DMS153 treated with DMSO at 0.1 percent for 48 hours (cell line): ENCODE measurements at regions not wholly inside any gene's neighbourhood (a gene's known extent, or its start where the extent isn't known, plus 50 kb on each side); places are given as distances from the start of the nearest gene placed in this dataset.

ENCODE experiments used
- DNase-seq: peaks from one replicate; lab custom pipeline; 2025; ENCODE audit not compliant: unreplicated experiment; lab: John Stamatoyannopoulos, UW

GRCh38 chr9:80437091-80437640 is 865.4 kb downstream of the TLE4 start:
- DNase-seq: no peak

DNA sequence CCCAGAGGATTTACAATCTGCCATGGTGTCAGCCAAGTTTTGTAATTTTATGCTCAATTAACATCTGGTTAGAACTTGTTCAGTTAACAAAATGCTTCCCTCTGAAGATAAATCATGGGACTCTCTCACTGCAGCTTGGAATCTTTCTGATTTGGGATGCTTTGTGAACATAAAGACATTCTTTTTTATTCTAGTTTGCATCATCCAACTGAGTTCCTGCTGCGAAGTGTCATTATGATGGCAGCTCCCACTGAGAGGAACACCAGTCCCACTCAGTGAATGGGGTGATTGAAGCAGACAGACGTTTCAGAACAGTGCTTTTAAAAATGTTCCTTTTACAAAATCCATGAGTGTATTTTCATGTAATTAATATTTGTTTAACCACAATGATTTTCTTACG is 863.8 kb downstream of the TLE4 start:
- no peak for DNase-seq

DNA sequence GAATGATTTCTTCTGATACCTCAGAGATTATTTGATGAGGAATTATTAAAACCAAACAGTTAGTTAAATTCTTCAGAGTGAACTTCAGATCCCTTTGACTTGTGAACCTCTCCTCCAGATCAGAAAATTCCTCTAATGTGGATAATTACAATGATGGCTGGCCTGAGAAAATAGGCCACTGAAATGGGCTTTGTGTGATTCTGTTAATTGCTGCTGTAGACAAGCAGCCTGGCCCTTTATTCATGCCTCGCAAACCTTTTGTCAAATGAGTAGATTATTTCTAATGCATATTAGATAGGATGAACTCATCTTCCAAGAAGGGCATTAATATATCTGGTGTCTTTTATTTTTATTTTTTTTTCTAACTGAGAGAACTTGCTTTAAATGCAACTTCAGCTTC is 855.2 kb downstream of the TLE4 start:
- DNase-seq: no peak

- DNase-seq: no peak
Observed at GRCh38 chr9:80417211-80417773, 845.5 kb downstream of the TLE4 start.

- DNase-seq: no peak
Observed at GRCh38 chr9:80410106-80410505, 838.3 kb downstream of the TLE4 start.

DNA sequence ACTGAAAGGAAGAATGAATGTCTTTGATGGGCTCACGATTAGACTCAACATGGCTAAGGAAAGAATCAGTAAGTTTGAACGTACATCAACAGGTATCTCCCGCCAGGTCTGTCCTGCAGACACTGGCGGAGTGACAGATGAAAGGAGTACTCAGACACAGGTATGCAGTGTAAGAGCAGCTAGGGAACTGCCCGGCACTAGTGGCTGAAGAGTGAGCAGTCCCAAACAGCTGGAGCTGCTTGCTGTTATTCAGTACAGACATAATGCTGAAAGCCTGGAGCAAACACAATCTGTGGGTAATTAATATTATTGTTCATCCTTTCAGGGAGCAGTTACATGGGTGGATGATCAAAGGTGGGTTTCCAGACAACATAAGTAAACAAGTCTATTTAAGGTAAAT is 835.5 kb downstream of the TLE4 start:
- no peak for DNase-seq

DNA sequence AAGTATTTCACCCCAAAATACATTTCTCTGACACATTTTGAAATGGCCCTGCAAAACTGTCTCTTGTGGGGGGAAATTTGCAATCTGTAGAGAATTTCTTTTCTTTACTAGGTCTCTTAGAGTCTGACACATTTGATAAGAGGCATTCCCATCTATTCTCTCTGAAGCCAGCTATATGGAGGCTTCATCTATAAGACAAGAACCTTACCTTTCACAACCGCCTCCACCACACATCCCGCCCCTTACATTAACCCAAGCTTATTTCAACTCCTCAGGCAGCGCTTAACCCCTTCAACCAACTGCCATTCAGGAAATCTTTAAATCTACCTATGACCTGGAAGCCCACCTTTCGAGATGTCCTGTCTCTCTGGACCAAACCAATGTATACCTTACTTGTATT is 829.5 kb downstream of the TLE4 start:
- no peak for DNase-seq

- no peak for DNase-seq
Observed at GRCh38 chr9:80400624-80401230, 829.0 kb downstream of the TLE4 start.

DNA sequence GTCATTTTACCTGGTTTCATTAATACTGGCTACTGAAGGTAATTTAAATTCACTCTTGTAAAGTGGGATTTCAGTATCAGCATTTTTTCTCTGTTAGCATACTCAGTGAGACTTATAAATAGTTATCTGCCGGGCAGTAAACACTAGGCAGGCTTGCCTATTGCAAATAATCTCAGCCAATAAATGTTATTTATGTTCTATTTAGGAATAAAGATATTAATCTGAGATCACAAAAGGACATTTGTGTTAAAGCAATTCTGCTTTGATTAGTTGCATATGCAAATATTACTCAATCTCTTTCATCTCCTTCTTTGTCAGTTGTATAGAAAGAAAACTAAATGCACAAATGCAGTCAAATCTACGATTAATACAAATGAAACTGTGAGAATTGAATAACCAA is 827.8 kb downstream of the TLE4 start:
- no peak for DNase-seq

DNA sequence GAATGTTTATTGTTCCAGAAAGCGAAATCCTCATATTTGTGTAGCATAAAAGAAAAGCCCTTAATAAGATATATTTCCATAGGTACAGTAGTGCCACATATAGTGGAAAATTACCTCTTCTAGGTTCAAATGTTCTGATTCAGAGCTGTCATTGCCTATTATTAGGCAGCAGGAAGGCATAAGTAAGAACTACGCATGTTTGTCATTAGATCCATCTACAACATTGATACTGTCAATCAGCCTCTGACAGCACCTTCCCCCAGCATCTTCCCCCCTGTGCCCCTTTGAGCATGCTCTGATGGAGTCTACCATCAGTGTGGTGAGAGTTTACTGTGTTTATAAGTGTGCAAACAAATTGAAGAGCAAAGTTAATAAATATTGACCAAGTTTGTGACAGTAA is 816.1 kb downstream of the TLE4 start:
- no peak for DNase-seq

- DNase-seq: no peak
Observed at GRCh38 chr9:80385246-80385645, 813.5 kb downstream of the TLE4 start.

DNA sequence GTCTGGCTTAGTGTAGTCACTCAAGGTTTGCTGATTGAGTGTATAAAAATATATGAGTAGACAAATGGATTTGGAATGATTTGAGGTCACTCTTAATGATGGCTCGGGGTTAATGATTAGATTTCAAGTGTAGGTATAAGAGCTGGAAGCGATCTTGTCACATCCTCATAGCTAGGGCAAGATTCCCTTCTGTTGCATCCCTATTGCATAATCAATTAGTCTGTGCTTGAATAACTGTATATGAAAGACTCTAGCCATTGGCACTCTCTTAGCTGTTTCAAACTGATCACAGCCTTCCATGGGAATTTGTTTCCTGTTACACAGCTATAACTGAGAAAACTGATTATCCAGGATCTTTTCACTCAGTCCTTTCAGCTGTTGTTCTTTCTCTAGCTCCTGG is 811.6 kb downstream of the TLE4 start:
- no peak for DNase-seq

GRCh38 chr9:80382211-80382891 is 810.6 kb downstream of the TLE4 start:
- DNase-seq: no peak

GRCh38 chr9:80380301-80380700 is 808.5 kb downstream of the TLE4 start:
- no peak for DNase-seq

GRCh38 chr9:80378669-80379293 is 807.0 kb downstream of the TLE4 start:
- DNase-seq: no peak

- no peak for DNase-seq
Observed at GRCh38 chr9:80376180-80376579, 804.4 kb downstream of the TLE4 start.

GRCh38 chr9:80375477-80375876 is 803.7 kb downstream of the TLE4 start:
- DNase-seq: no peak

DNA sequence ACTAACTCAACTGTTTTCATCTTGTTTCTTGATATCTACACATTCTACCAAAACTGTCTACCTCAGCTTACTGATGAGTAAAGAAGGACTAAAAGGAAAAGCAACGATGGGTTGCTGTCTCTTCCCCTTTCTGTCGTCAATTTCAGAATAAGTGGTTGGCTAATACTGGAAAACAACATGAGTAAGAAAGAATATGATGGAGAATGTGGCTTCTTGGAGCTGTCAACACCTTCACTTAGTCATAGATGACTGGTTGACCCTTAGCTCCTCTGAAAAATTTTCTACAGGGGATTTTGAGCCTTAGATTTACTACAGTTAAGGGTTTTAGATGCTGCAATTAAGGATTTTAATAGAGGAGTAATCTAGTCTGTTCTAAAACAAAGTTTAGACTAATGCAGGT is 797.9 kb downstream of the TLE4 start:
- no peak for DNase-seq

GRCh38 chr9:80366626-80367025 is 794.9 kb downstream of the TLE4 start:
- DNase-seq: no peak

GRCh38 chr9:80359941-80360881 is 788.4 kb downstream of the TLE4 start:
- no peak for DNase-seq

GRCh38 chr9:80359291-80359690 is 787.5 kb downstream of the TLE4 start:
- no peak for DNase-seq
